HG03139 (cell line): ENCODE measurements at regions not wholly inside any gene's neighbourhood (a gene's known extent, or its start where the extent isn't known, plus 50 kb on each side); places are given as distances from the start of the nearest gene placed in this dataset.

Experiments
- ATAC-seq: cut with Tn5 transposase; IDR thresholded peaks from one replicate; pipeline ENCODE4 v1.9.1; 2021; ENCODE audit not compliant: unreplicated experiment

DNA sequence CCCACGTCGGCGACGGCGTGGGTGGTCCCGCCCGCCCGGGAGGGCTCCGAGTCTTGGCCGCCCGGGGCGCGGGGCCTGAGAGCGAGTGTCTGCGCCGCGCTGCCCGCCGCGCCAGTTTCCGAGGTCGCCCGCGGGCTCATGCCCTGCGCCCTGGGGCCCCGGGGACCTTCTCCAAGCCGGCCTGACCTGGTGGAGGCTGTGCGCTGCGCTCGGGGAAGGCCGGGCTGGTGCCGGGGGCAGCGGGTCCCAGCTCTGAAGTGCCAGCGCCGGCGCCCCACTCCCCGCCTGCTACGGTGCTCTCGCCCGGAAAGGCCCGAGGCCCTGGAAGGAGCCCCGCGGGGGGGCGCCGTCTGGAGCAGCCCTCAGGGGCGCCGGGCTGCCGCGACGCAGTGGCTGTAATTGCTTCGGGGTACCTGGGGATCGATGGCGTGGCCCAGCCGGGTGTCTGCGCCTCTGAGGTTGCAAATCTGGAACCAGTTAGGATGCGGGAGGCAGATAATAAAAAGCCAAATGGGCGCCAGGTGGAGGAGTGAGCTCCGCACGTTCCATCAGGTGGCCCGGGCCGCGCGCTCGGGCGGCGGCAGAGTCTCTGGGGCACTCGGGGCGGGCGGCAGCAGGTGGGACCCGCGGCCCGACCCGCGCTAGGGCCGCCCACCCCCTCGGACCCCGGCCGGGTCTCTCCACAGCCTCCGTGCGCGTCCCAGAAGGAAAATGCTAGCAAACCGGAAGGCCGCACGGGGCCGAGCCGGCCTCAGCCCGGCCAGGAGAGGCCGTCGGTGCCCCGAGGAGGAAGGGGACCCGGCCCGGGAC, 102.3 kb upstream of the DIO3 start:
- no peak for ATAC-seq

- ATAC-seq, result no peak
Measured at GRCh38 chr14:101459551-101459900, 101.8 kb upstream of the DIO3 start.

GRCh38 chr14:101460521-101460920, 100.8 kb upstream of the DIO3 start:
- no peak for ATAC-seq

- ATAC-seq, result no peak
Measured at GRCh38 chr14:101460986-101461750, 100.1 kb upstream of the DIO3 start.

- no peak for ATAC-seq
Measured at GRCh38 chr14:101461891-101462290, 99.4 kb upstream of the DIO3 start.

DNA sequence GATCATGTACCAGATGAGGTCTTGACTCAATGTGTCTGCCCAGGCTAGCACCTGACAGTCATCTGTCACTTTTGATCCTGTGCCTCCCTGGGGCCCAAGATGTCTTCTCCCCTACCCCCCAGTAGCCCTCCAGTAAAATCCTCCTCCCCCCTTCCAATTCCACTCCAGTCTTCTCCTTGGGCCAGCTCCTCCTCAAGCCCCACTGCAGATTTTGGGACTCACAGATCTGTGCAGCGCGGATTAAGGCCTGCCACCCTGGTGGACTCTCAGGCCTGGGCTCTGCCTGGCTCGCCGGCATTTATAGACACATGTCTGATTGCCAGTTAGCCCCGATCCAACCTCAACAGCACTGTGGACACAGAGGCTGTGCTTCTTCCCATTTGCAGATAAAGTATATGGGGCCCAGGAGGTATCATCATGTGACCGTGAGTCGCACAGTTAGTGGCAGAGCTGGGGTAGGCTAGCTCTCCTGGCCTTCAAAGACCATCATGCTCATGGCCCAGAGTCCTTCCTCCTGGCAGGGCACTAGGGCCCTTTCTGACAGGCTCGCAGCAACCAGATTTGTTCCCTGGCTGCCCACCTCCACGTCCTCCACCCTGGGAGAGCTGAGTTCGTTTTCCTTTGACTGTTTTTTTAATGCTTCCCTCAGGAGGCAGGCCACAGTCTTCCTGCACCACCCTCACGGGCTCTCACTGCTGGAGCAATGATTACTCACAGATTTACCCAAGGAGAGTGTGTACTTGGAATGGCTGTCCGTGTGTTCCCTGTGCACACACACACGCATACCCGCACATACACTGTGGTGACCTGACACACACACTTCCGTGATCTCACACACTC, 98.3 kb upstream of the DIO3 start:
- no peak for ATAC-seq

- ATAC-seq, result no peak
Measured at GRCh38 chr14:101463566-101464171, 97.6 kb upstream of the DIO3 start.

GRCh38 chr14:101464310-101464983, 96.8 kb upstream of the DIO3 start:
- no peak for ATAC-seq

DNA sequence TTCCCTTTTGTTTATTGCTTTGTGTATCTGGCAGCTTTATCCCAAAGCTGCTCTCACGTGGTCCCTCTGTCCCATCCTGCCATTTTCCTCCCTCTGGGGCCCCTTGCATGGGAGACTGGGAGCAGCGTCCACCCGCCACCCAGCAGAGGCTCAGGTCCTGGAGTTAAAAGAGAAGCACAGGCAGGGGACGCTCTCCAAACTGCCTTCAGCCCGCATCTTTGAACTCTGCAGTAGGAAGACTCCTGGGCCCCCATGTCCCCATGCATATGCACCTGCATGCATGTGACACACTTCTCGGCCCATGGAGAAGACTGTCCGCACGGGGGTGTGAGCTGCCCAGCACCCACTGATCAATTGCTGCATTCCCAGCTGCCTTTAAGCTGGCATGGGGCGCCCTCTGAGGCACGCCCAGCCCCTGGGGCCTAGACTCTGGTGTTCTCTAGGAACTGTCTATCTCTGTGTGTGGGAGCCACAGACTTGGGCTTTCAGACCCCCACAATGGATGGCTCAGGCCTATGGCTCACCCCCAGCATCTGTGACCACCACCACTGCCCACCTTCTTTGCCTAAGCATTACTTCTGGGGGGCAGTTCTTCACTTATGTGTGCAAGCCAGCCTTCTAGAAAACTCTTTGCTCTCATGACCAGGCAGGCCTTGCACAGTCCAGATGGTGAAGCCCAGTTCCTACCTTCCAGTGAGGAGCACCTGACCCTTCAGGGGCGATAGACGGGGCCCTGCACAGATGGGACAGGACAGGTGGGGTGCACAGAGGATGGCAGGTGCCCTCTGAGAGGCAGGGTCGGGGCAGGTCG, 96.1 kb upstream of the DIO3 start:
- ATAC-seq, result no peak

- ATAC-seq, result no peak
Measured at GRCh38 chr14:101465795-101466448, 95.4 kb upstream of the DIO3 start.

DNA sequence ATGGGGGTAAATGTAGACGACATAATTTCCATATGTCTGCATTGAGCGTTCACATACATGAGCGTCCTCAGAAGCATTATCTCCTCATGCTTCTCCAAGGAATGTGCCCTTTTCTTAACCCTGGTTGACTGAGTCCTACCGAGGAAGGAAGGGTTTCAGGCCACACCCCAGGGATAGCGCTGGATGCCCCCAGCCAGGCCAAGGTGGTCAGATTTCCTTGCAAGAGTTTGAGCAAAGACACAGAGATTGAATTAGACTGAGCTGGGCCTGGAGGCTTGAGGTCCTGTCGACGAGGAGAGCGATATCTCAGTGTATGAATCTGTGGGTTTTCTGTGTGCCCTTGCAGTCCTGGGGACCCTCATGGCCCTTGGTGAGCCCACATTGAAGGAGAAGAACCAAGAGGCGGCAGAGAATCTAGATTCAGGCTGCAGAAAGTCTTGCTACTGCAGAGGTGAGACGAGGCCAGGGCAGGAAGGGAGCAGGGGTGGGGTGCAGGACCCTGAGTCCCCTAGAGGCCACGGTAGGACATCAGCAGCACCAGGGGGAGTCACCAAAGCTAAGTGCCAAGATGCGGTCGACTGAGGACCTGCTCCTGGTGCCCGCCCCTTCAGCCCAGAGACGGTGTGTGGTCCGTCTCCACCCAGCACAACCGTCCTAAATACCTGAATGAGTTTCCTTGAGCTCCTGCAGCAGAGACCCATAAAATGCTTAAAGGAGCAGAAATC, 94.7 kb upstream of the DIO3 start:
- ATAC-seq, result no peak

GRCh38 chr14:101467181-101467926, 93.9 kb upstream of the DIO3 start:
- ATAC-seq, result no peak

DNA sequence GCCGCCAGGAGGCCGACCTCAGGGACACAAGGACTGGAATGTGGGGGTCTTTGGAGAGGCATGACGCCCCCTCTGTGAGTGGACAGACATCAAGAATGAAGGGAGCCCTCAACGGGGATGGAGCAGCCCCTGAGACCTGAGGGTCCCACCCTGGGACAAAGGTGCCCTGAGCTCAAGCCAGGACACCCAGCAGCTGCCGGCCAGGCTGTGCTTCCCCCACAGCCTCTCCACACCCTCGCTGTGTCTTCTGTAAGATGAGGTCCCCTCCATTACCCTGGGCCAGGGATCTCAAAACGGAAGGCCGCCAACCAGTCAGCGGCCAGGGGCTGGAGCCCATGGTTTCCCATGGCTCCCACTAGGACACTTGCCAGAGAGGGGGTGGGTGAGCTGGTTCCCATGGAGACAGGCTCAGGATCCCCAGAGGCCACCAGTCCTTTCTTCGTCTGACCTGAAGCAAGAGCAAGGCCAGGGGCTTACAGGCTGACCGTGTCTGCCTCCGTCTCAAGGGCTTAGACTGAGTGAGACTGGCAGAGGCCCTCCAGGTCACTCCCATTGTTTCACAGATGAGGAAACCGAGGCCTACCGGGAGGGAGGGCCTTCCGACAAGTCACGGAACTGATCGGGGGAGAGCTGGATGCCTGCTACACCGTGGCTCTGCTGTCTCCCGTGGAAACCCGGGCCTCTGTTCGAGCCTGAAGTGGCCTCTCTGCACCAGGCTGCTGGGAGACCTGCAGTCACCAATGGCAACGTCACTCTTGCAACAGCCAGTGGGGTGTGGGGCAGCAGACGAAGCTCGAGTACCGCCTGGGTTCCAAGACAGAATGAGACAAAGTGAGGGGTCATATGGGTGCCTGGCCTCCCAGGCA, 91.7 kb upstream of the DIO3 start:
- no peak for ATAC-seq

DNA sequence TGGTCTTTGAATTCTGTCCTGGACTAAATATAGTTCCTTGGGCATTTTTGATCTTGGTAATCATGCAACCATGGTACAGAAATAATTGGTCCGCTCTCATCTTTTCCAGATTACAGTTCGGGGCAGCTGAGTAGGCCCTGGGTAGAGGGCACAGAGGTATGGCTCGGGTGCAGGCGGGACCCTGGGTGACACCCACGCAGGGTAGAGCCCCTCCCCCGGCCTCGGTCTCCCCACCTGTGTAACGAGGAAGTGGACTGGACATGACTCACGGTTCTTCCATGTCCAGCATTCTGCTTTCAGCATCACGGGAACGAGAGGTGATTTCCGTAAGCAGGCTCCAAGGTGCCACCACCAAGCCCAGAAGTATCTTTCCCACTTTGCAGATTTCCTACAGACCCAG, 91.0 kb upstream of the DIO3 start:
- ATAC-seq, result no peak

- no peak for ATAC-seq
Measured at GRCh38 chr14:101471723-101472517, 89.4 kb upstream of the DIO3 start.

GRCh38 chr14:101472518-101472849, 88.8 kb upstream of the DIO3 start:
- ATAC-seq, result no peak
